ENCODE measurements at regions not wholly inside any gene's neighbourhood (a gene's known extent, or its start where the extent isn't known, plus 50 kb on each side); places are given as distances from the start of the nearest gene placed in this dataset.
A peak's percentile ranks its signal among the peaks of the same experiment; 100 is the strongest.

DNA sequence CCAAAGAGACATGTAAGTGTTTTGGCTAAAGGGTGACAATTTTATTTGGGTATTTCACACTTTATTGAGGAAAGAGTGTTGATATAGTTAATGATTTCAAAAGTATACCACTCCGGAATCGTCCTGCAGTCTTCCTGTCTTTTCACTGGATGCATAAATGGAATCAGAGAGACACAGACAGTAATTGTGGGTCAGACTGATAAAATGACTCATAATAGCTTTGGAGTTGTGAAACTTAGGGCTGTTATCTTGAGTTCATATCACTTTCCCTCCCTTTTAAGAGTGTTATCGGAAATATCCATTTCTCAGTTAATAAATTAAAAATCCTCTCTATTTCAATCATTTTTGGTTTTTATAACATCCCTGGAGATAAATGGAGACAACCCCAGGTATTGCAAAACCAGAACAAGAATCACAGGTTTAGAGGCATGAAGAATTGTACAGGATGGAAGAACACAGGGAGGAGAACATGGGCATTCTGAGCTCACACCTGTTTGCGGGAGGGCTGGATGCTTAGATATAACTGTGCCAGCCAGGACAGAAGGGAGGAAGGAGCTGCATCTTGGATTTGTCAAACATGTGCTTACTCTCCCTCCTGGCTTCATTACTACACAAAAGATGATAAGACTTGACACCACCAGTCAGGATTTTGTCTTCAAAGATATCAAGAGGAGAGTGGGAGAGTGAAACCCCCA is 185.4 kb downstream of the LMO4 start:
- H3K36me3 ChIP-seq = no peaks in the 10 kb centered on the region
- no peaks in the 10 kb centered on the region for H3K4me1 ChIP-seq
- in situ Hi-C loops (cut with MboI; ENCODE audit: low sequenced_read_pairs in 4 of 4) = no loop called here
- no peaks in the 10 kb centered on the region for H3K9me3 ChIP-seq
- H3K4me3 ChIP-seq = no peak overlapping the region
- DNase-seq (no peak), ATAC-seq (no peak)
- intact Hi-C loops (cut with DNase I; ENCODE audit: low total_unique reads) = no loop called here
- H3K27me3 ChIP-seq = no peaks in the 10 kb centered on the region
- H3K27ac ChIP-seq = no peak overlapping the region
- no peak for TF ChIP-seq POLR2A (IDR thresholded peaks at IDR 0.05)
- TF ChIP-seq, protein P1, sequence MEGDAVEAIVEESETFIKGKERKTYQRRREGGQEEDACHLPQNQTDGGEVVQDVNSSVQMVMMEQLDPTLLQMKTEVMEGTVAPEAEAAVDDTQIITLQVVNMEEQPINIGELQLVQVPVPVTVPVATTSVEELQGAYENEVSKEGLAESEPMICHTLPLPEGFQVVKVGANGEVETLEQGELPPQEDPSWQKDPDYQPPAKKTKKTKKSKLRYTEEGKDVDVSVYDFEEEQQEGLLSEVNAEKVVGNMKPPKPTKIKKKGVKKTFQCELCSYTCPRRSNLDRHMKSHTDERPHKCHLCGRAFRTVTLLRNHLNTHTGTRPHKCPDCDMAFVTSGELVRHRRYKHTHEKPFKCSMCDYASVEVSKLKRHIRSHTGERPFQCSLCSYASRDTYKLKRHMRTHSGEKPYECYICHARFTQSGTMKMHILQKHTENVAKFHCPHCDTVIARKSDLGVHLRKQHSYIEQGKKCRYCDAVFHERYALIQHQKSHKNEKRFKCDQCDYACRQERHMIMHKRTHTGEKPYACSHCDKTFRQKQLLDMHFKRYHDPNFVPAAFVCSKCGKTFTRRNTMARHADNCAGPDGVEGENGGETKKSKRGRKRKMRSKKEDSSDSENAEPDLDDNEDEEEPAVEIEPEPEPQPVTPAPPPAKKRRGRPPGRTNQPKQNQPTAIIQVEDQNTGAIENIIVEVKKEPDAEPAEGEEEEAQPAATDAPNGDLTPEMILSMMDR (IDR thresholded peaks at IDR 0.05 in 4 of 5, conservative IDR thresholded peaks at IDR 0.05 in 1 of 5) = no peak

DNA sequence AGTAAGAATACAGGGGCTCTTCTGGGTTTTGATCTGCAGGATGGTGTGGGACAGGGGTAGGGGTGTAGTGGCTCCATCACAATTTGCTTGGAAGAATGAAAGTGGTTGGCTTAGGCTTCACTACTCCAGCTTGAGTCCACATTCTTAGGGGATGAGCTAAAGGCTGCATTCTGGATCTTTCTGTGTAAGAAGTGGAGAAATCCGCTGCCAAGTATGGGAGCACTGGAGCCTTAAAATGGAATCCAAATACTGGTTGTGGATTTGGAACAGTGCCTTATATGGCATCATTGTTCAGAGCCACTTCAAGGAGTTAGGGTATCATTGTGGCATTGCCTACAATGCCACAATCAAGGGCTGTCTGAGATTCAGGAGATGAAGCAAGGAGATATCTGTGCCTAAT is 187.1 kb downstream of the LMO4 start:
- Histone ChIP-seq H3K27me3 (no peaks in the 10 kb centered on the region), H3K27ac (no peak overlapping the region), H3K4me3 (no peak overlapping the region), H3K9me3 (no peaks in the 10 kb centered on the region), H3K36me3 (no peaks in the 10 kb centered on the region), H3K4me1 (no peaks in the 10 kb centered on the region)
- no peak for TF ChIP-seq POLR2A (IDR thresholded peaks at IDR 0.05)
- TF ChIP-seq, protein P1 (IDR thresholded peaks at IDR 0.05 in 4 of 5, conservative IDR thresholded peaks at IDR 0.05 in 1 of 5) = no peak
- intact Hi-C loops (cut with DNase I; ENCODE audit: low total_unique reads) (no loop called here), in situ Hi-C loops (cut with MboI; ENCODE audit: low sequenced_read_pairs in 4 of 4) (no loop called here)
- no peak for DNase-seq
- ATAC-seq = no peak

- in situ Hi-C loops (cut with MboI; ENCODE audit: low sequenced_read_pairs in 4 of 4) (no loop called here), intact Hi-C loops (cut with DNase I; ENCODE audit: low total_unique reads) (no loop called here)
- no peak overlapping the region for H3K27ac ChIP-seq
- H3K27me3 ChIP-seq = no peaks in the 10 kb centered on the region
- H3K4me1 ChIP-seq = no peaks in the 10 kb centered on the region
- no peaks in the 10 kb centered on the region for H3K36me3 ChIP-seq
- ATAC-seq = no peak
- H3K9me3 ChIP-seq = no peaks in the 10 kb centered on the region
- TF ChIP-seq POLR2A (IDR thresholded peaks at IDR 0.05) = no peak
- TF ChIP-seq, protein P1 (IDR thresholded peaks at IDR 0.05 in 4 of 5, conservative IDR thresholded peaks at IDR 0.05 in 1 of 5) = no peak
- DNase-seq = no peak
- no peak overlapping the region for H3K4me3 ChIP-seq
Measured at GRCh38 chr1:87518794-87519193, 190.1 kb downstream of the LMO4 start.

DNA sequence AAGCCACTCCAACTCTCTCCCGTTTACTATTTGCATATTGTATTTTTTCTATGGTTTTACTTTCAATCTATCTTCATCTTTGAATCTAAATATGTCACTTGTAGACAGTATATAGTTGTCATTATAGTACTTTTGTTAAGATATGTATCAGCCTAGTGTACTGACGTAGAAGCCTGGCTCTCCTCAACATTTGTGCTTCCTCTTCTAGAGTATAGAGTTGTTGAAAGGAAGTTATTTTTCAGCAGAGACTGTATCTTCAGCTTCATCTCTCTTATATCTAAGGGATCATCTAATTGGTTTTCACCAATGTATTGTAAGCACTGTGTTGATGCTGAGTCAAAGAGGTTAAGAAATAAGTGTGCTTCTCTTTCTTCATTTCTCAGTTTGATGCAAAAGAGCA is 192.8 kb downstream of the LMO4 start:
- H3K27me3 ChIP-seq = no peaks in the 10 kb centered on the region
- ATAC-seq = no peak
- in situ Hi-C loops (cut with MboI; ENCODE audit: low sequenced_read_pairs in 4 of 4) (no loop called here), intact Hi-C loops (cut with DNase I; ENCODE audit: low total_unique reads) (loop anchor here (10.0 kb wide), 1 partner anchor 227 kb away; no protein-coding TSS in a partner anchor)
- no peak for TF ChIP-seq POLR2A (IDR thresholded peaks at IDR 0.05)
- TF ChIP-seq, protein P1 (IDR thresholded peaks at IDR 0.05 in 4 of 5, conservative IDR thresholded peaks at IDR 0.05 in 1 of 5) = no peak
- H3K36me3 ChIP-seq = no peaks in the 10 kb centered on the region
- H3K4me1 ChIP-seq = no peaks in the 10 kb centered on the region
- DNase-seq = no peak
- H3K9me3 ChIP-seq = no peaks in the 10 kb centered on the region
- no peak overlapping the region for H3K27ac ChIP-seq
- no peak overlapping the region for H3K4me3 ChIP-seq

DNA sequence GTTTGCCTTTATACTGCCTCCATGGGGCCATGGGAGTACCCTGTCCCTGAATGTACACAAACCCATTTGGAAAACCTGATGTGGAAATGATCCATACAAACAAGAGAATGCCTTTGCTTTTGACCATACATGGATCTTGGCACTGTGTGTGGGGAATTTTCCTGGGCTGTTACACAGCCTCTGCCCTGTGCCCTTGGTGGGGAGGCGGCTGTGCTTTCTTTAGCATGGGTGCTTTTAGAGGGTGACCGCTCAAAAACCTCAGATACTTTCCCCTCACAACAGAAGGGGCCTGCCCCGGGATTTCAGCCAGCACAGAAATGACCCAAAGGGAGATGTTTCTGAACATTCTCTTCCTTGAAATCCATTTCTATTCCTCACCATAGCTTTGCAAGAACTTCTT is 194.8 kb downstream of the LMO4 start:
- intact Hi-C loops (cut with DNase I; ENCODE audit: low total_unique reads) = loop anchor here (10.0 kb wide), 1 partner anchor 229 kb away; no protein-coding TSS in a partner anchor
- ATAC-seq (no peak), DNase-seq (no peak)
- Histone ChIP-seq H3K27me3 (no peaks in the 10 kb centered on the region), H3K9me3 (no peaks in the 10 kb centered on the region), H3K4me1 (no peaks in the 10 kb centered on the region), H3K36me3 (no peaks in the 10 kb centered on the region), H3K27ac (peak overlapping the region in 1 of 4 donors; percentile 42), H3K4me3 (no peak overlapping the region)
- TF ChIP-seq POLR2A (IDR thresholded peaks at IDR 0.05) = no peak
- TF ChIP-seq, protein P1 (IDR thresholded peaks at IDR 0.05 in 4 of 5, conservative IDR thresholded peaks at IDR 0.05 in 1 of 5) = no peak
- in situ Hi-C loops (cut with MboI; ENCODE audit: low sequenced_read_pairs in 4 of 4) = no loop called here

Data from gastrocnemius medialis (tissue), 4 donors.